Thyroid gland (tissue), 4 donors: ENCODE measurements at regions not wholly inside any gene's neighbourhood (a gene's known extent, or its start where the extent isn't known, plus 50 kb on each side); places are given as distances from the start of the nearest gene placed in this dataset.

ENCODE experiments used
- POLR2A ChIP-seq, 2 donors: fragments of 450-650 bp; IDR thresholded peaks; one replicate each; pipeline ENCODE4 v1.6.1; 2017; ENCODE audit warnings: antibody characterized with exemption in 2 of 2, mild to moderate bottlenecking in 2 of 2, moderate library complexity in 1 of 2
- TF ChIP-seq, protein P1 (sequence below), 6 experiments: fragments of 200-600 bp in 3 of 6; fragments of 450-650 bp in 3 of 6; sonication (generic) in 3 of 6; IDR thresholded peaks; one replicate each; pipeline ENCODE4 v1.5.1; 2016 to 2019; ENCODE audit warnings: antibody characterized with exemption in 6 of 6, mild to moderate bottlenecking in 2 of 6, inconsistent platforms in 1 of 6, moderate library complexity in 1 of 6

GRCh38 chr12:127381043-127381668 lies 885.8 kb upstream of the TMEM132C start:
- TF ChIP-seq, protein P1, sequence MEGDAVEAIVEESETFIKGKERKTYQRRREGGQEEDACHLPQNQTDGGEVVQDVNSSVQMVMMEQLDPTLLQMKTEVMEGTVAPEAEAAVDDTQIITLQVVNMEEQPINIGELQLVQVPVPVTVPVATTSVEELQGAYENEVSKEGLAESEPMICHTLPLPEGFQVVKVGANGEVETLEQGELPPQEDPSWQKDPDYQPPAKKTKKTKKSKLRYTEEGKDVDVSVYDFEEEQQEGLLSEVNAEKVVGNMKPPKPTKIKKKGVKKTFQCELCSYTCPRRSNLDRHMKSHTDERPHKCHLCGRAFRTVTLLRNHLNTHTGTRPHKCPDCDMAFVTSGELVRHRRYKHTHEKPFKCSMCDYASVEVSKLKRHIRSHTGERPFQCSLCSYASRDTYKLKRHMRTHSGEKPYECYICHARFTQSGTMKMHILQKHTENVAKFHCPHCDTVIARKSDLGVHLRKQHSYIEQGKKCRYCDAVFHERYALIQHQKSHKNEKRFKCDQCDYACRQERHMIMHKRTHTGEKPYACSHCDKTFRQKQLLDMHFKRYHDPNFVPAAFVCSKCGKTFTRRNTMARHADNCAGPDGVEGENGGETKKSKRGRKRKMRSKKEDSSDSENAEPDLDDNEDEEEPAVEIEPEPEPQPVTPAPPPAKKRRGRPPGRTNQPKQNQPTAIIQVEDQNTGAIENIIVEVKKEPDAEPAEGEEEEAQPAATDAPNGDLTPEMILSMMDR (IDR thresholded peaks at IDR 0.05), result peak; percentile 41 to 78 (median 54)
- TF ChIP-seq POLR2A (IDR thresholded peaks at IDR 0.05), result no peak
